Ishikawa (cell line): ENCODE measurements at regions not wholly inside any gene's neighbourhood (a gene's known extent, or its start where the extent isn't known, plus 50 kb on each side); places are given as distances from the start of the nearest gene placed in this dataset.
A peak's percentile ranks its signal among the peaks of the same experiment; 100 is the strongest.

ENCODE experiments used
- CEBPB ChIP-seq: IDR thresholded peaks from 2 replicates; pipeline ENCODE4 v1.6.1; 2012
- CREB1 ChIP-seq: IDR thresholded peaks from 2 replicates; pipeline ENCODE4 v1.6.1; 2012; ENCODE audit warnings: low read depth
- EGR1 ChIP-seq: IDR thresholded peaks from 2 replicates; pipeline ENCODE4 v1.6.1; 2012
- EP300 ChIP-seq: IDR thresholded peaks from 2 replicates; pipeline ENCODE4 v1.6.1; 2012; ENCODE audit warnings: borderline replicate concordance
- FOXM1 ChIP-seq: IDR thresholded peaks from 2 replicates; pipeline ENCODE4 v1.6.1; 2012; ENCODE audit warnings: low read depth, borderline replicate concordance
- NFIC ChIP-seq: IDR thresholded peaks from 2 replicates; pipeline ENCODE4 v1.6.1; 2012
- RAD21 ChIP-seq: IDR thresholded peaks from 2 replicates; pipeline ENCODE4 v1.6.1; 2012; ENCODE audit warnings: low read depth
- TAF1 ChIP-seq: IDR thresholded peaks from 2 replicates; pipeline ENCODE4 v1.6.1; 2012; ENCODE audit warnings: low read depth, mild to moderate bottlenecking
- TCF12 ChIP-seq: IDR thresholded peaks from 2 replicates; pipeline ENCODE4 v1.6.1; 2012; ENCODE audit warnings: low read depth
- TEAD4 ChIP-seq: IDR thresholded peaks from 2 replicates; pipeline ENCODE4 v1.6.1; 2012
- YY1 ChIP-seq: IDR thresholded peaks from 2 replicates; pipeline ENCODE4 v1.6.1; 2012; ENCODE audit warnings: low read depth
- ZBTB7A ChIP-seq: IDR thresholded peaks from 2 replicates; pipeline ENCODE4 v1.6.1; 2012; ENCODE audit warnings: low read depth
- TF ChIP-seq, protein P1 (sequence below): IDR thresholded peaks from 2 replicates; pipeline ENCODE4 v1.6.1; 2012; ENCODE audit warnings: low read depth, mild to moderate bottlenecking
- TF ChIP-seq, protein P2 (sequence below): IDR thresholded peaks from 2 replicates; pipeline ENCODE4 v1.6.1; 2012
- TF ChIP-seq, protein P3 (sequence below): IDR thresholded peaks from 2 replicates; pipeline ENCODE4 v1.6.1; 2012

DNA sequence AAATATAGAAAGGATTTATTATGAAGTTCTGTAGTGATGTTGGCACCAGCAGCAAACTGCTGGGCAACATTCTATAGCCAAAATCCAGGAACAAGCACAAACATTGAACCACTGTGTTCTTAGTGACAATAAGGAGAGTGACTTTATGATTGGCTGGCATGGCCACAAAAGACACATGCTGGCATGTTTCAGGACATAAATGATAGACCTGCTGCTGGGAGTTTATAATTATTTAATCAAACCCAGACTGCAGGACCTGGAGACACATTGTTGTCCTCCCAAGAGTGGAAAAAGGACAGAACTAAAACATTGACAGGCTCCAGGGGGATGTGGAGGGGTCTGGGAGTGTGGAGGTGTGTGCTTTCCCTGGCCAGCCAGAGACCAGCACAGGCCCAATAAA lies 255.3 kb upstream of the LRTM1 start:
- TF ChIP-seq, protein P1, sequence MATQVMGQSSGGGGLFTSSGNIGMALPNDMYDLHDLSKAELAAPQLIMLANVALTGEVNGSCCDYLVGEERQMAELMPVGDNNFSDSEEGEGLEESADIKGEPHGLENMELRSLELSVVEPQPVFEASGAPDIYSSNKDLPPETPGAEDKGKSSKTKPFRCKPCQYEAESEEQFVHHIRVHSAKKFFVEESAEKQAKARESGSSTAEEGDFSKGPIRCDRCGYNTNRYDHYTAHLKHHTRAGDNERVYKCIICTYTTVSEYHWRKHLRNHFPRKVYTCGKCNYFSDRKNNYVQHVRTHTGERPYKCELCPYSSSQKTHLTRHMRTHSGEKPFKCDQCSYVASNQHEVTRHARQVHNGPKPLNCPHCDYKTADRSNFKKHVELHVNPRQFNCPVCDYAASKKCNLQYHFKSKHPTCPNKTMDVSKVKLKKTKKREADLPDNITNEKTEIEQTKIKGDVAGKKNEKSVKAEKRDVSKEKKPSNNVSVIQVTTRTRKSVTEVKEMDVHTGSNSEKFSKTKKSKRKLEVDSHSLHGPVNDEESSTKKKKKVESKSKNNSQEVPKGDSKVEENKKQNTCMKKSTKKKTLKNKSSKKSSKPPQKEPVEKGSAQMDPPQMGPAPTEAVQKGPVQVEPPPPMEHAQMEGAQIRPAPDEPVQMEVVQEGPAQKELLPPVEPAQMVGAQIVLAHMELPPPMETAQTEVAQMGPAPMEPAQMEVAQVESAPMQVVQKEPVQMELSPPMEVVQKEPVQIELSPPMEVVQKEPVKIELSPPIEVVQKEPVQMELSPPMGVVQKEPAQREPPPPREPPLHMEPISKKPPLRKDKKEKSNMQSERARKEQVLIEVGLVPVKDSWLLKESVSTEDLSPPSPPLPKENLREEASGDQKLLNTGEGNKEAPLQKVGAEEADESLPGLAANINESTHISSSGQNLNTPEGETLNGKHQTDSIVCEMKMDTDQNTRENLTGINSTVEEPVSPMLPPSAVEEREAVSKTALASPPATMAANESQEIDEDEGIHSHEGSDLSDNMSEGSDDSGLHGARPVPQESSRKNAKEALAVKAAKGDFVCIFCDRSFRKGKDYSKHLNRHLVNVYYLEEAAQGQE: no peak
- TF ChIP-seq EP300: no peak
- no peak for TF ChIP-seq TCF12
- TF ChIP-seq, protein P2, sequence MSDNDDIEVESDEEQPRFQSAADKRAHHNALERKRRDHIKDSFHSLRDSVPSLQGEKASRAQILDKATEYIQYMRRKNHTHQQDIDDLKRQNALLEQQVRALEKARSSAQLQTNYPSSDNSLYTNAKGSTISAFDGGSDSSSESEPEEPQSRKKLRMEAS: no peak
- no peak for TF ChIP-seq EGR1
- no peak for TF ChIP-seq ZBTB7A
- no peak for TF ChIP-seq FOXM1
- no peak for TF ChIP-seq TAF1
- TF ChIP-seq NFIC: no peak
- no peak for TF ChIP-seq TEAD4
- TF ChIP-seq CREB1: no peak
- no peak for TF ChIP-seq YY1
- no peak for TF ChIP-seq CEBPB
- TF ChIP-seq RAD21: no peak
- TF ChIP-seq, protein P3, sequence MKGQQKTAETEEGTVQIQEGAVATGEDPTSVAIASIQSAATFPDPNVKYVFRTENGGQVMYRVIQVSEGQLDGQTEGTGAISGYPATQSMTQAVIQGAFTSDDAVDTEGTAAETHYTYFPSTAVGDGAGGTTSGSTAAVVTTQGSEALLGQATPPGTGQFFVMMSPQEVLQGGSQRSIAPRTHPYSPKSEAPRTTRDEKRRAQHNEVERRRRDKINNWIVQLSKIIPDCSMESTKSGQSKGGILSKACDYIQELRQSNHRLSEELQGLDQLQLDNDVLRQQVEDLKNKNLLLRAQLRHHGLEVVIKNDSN: no peak

DNA sequence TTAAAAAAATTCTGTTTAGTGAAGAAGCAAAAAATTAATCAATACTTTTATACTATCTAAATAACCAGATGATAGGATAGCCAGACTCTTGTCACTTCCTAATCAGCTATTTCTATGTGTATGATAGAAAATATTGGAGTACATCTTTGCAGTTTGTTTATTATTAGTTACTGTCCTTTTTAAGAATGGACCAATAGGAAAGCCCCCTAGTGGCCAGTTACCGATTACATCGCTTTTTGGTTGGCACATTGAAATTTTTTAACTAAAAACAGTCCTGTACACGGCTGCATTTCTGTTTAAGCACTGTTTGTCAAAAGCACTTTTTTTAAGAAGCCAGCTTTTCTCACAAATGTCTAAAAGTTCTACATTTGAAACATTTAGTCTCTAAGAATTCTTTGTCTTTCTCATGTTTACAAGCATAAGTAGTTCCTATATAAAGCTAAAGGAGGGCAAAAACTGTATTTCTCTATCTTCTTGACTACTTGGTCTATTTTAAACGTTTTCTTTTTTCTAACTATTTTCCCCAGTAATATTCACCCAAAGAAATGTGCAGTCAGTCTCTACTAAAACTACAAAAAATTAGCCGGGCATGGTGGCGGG lies 253.2 kb upstream of the LRTM1 start:
- TF ChIP-seq RAD21 (peak; percentile 31), TCF12 (no peak)

DNA sequence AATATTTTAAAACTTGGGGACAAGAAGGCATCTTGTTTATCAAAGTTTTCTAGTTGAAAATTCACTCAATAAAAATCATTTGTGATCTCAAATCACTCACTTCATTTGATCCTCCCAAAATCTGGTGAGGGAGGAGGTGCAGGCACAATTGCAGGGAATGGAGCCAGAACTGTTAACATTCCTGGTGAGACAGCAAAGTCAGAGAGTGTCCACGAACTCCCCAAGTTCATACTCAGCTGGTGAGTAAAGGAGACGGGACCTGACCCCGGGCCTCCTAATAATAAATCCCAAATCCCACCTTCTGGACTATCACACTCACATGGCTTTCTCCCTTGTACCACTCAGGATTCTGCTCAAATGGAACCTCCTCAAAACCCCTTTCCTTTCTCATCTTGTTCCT lies 252.3 kb upstream of the LRTM1 start:
- no peak for TF ChIP-seq EGR1
- no peak for TF ChIP-seq YY1
- TF ChIP-seq, protein P1: no peak
- no peak for TF ChIP-seq ZBTB7A
- no peak for TF ChIP-seq TCF12
- no peak for TF ChIP-seq RAD21
- TF ChIP-seq CREB1: no peak
- no peak for TF ChIP-seq NFIC
- TF ChIP-seq FOXM1: no peak
- TF ChIP-seq, protein P3: no peak
- TF ChIP-seq, protein P2: no peak
- no peak for TF ChIP-seq TAF1
- no peak for TF ChIP-seq EP300

DNA sequence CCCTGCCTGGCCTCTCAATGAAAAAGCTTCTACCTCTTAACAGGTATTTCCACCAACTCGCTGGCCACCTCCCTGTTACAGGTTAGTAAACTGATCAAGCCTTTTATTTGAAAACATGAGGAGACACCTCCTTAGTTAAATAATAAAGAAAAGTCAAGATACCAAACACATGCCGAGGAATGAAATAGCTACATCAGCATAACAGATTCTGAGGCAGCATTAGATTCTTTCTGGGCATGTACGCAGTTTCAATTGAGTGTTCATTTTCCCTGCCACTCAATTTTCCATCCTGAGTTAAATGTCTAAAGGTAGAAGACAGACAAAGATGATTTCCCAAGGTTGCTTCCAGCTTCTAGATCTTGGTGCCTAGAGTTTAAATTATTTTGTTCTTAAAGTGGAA lies 250.5 kb upstream of the LRTM1 start:
- TF ChIP-seq, protein P3: no peak
- TF ChIP-seq YY1: no peak
- TF ChIP-seq TCF12: no peak
- TF ChIP-seq EP300: no peak
- TF ChIP-seq RAD21: no peak
- no peak for TF ChIP-seq FOXM1
- TF ChIP-seq ZBTB7A: no peak
- no peak for TF ChIP-seq CEBPB
- TF ChIP-seq TAF1: no peak
- no peak for TF ChIP-seq NFIC
- TF ChIP-seq CREB1: no peak
- TF ChIP-seq, protein P2: no peak
- TF ChIP-seq, protein P1: no peak
- TF ChIP-seq EGR1: no peak
- TF ChIP-seq TEAD4: no peak
